Activated T-cell treated with anti-CD3 and anti-CD28 coated beads for 24 hours (primary cell): ENCODE measurements at regions not wholly inside any gene's neighbourhood (a gene's known extent, or its start where the extent isn't known, plus 50 kb on each side); places are given as distances from the start of the nearest gene placed in this dataset.
"Not testable (repeated sequence)": the region's sequence is repeated elsewhere in the genome, so short reads cannot be mapped to it uniquely, and the experiment has no call there.

ENCODE experiments used
- DNase-seq: peaks from one replicate; pipeline ENCODE4 v3.0.0-alpha.2; 2020; ENCODE audit warnings: low read depth

DNA sequence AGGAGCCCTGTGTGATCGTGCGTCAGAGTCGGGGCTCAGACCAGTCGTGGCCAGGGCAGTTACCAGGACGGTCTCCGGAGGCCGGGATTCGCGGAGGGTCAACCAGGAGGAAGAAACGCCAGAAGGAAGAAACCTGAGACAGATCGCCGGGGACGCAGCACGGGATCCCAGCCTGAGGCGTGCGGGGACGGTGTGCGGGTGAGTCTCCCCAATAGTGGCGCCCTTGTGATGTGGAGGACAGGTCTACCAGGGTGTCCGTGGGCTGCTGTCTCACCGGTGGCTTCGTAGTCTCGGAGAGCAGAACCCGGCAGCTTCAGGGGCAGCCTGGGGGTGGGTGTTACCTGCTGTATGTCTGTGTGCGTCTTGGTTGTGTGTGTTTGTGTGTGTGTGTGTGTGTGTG, 1399.1 kb upstream of the PCDH10 start:
- DNase-seq = not testable (repeated sequence)

DNA sequence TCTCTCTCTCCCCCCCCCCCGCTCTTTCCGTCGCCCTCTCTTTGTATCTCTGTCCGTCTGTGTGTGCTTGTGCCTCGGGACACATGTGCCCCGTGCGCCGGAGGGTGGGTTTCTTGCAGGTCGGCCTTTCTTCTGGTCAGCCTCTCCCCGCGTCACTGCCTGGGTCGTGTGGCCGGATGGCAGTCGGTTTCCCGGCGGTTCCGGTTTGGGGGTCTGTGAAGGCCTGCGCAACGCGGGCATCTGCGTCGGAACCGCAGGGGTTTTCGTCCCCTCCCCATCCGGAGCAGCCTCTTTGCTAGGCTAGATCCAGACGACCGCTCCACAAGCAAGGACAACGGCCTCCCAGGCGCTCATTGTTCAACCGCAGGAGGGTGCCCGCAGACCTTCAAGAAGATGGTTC, 1398.6 kb upstream of the PCDH10 start:
- DNase-seq = not testable (repeated sequence)

DNA sequence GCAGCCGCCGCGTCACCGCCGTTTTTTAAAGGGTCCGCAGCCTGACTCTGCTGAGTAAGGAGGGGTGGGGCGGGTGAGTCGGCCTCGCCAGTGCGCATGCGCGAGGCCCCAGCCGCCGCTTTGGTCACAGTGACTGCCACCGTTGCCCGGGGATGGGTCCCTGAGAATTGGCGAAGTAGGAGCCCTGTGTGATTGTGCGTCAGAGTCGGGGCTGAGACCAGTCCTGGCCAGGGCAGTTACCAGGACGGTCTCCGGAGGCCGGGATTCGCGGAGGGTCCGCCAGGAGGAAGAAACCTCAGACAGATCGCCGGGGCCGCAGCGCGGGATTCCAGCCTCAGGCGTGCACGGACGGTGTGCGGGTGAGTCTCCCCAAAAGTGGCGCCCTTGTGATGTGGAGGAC, 1386.9 kb upstream of the PCDH10 start:
- DNase-seq = not testable (repeated sequence)

DNA sequence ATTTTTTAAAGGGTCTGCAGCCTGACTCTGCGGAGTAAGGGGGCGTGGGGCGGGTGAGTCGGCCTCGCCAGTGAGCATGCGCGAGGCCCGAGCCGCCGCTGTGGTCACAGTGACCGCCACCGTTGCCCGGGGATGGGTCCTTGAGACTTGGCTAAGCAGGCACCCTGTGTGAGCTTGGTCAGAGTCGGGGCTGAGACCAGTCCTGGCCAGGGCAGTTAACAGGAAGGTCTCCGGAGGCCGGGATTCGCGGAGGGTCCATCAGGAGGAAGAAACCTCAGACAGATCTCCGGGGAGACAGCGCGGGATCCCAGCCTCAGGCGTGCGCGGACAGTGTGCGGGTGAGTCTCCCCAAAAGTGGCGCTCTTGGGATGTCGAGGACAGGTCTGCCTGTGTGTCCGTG, 1384.4 kb upstream of the PCDH10 start:
- no peak for DNase-seq

DNA sequence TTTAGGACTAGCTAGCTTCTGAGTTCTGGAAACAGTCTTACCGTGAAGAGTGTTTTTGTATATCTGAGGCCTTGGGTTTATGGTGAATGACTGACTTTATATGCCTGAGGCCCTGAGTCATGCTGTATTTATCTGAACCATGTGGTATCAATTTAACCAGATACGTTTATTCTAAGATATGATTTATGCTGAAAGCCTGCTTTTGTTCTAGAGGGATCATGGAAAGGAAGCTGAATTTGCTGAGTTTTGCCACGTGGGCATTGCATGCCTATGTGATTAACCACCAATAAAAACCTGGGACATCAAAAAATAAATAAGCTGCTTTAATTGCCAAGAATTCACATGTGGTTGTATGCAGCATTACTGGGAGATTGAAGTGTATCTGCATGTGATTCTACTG, 1374.7 kb upstream of the PCDH10 start:
- DNase-seq = not testable (repeated sequence)

DNA sequence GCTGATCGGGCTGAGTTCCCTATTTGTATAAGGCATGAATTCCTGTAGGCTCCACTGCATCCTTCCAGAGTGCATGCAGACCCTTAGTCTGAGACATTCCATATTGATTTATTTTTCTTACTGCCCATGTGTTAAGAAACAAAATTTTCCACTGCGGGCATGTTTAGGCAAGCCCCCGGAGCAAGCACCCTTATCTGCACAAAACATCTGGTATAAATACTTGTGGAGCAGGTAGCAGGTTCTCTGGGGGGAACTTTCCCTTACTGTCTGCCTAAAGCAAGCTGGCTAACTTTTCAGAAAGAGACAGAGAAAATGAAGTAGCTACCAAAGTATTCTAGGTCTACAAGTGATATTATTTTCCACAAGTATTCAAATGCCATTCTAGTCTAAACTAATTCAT, 1338.5 kb upstream of the PCDH10 start:
- DNase-seq = not testable (repeated sequence)
